ENCODE measurements at regions not wholly inside any gene's neighbourhood (a gene's known extent, or its start where the extent isn't known, plus 50 kb on each side); places are given as distances from the start of the nearest gene placed in this dataset.

GRCh38 chrX:4978613-4979012 is 1250.1 kb downstream of the NLGN4X start:
- CTCF ChIA-PET: no interaction called here
- intact Hi-C loops (cut with DNase I, micrococcal nuclease): no loop called here
- DNase-seq (no peak), ATAC-seq (ENCODE audit: poor library complexity) (no peak)
- Histone ChIP-seq H3K4me3 (ENCODE audit: low read length) (no peak overlapping the region), H3K4me1 (ENCODE audit: insufficient read depth, low read length) (no peaks in the 10 kb centered on the region), H3K27me3 (ENCODE audit: control insufficient read depth in 1 of 2, insufficient read depth in 2 of 2, low read length in 2 of 2) (no peaks in the 10 kb centered on the region), H3K9me3 (ENCODE audit: control insufficient read depth in 1 of 2, insufficient read depth in 1 of 2, low read length in 2 of 2) (no peaks in the 10 kb centered on the region), H3K27ac (ENCODE audit: low read depth in 1 of 2, low read length in 2 of 2) (no peak overlapping the region), H3K36me3 (ENCODE audit: insufficient read depth, low read length) (no peaks in the 10 kb centered on the region)
- no peak overlapping the region for H3K27ac Mint-ChIP-seq
- no peaks in the 10 kb centered on the region for H3K9me3 Mint-ChIP-seq
- no peaks in the 10 kb centered on the region for H3K36me3 Mint-ChIP-seq (ENCODE audit: low read depth)
- H3K4me1 Mint-ChIP-seq (ENCODE audit: low read depth): no peaks in the 10 kb centered on the region
- H3K4me3 Mint-ChIP-seq: no peak overlapping the region
- POLR2A ChIA-PET: no interaction called here
- TF ChIP-seq CTCF (IDR thresholded peaks at IDR 0.05): no peak
- no peaks in the 10 kb centered on the region for H3K27me3 Mint-ChIP-seq

- ChIA-PET CTCF (no interaction called here), POLR2A (no interaction called here)
- Histone ChIP-seq H3K9me3 (ENCODE audit: control insufficient read depth in 1 of 2, insufficient read depth in 1 of 2, low read length in 2 of 2) (no peaks in the 10 kb centered on the region), H3K4me1 (ENCODE audit: insufficient read depth, low read length) (no peaks in the 10 kb centered on the region), H3K27me3 (ENCODE audit: control insufficient read depth in 1 of 2, insufficient read depth in 2 of 2, low read length in 2 of 2) (no peaks in the 10 kb centered on the region), H3K27ac (ENCODE audit: low read depth in 1 of 2, low read length in 2 of 2) (no peak overlapping the region), H3K36me3 (ENCODE audit: insufficient read depth, low read length) (no peaks in the 10 kb centered on the region), H3K4me3 (ENCODE audit: low read length) (no peak overlapping the region)
- no peaks in the 10 kb centered on the region for H3K4me1 Mint-ChIP-seq (ENCODE audit: low read depth)
- no peak overlapping the region for H3K4me3 Mint-ChIP-seq
- no peaks in the 10 kb centered on the region for H3K36me3 Mint-ChIP-seq (ENCODE audit: low read depth)
- intact Hi-C loops (cut with DNase I, micrococcal nuclease): no loop called here
- peaks cover 3% of the 10 kb centered on the region for H3K9me3 Mint-ChIP-seq
- DNase-seq: no peak
- no peak for TF ChIP-seq CTCF (IDR thresholded peaks at IDR 0.05)
- H3K27ac Mint-ChIP-seq: no peak overlapping the region
- H3K27me3 Mint-ChIP-seq: no peaks in the 10 kb centered on the region
- ATAC-seq (ENCODE audit: poor library complexity): no peak
These were observed 1257.0 kb downstream of the NLGN4X start for GRCh38 chrX:4971646-4972045.

- H3K9me3 Mint-ChIP-seq: peaks cover 3% of the 10 kb centered on the region
- intact Hi-C loops (cut with DNase I, micrococcal nuclease): no loop called here
- CTCF ChIA-PET: no interaction called here
- POLR2A ChIA-PET: no interaction called here
- no peaks in the 10 kb centered on the region for H3K27me3 ChIP-seq (ENCODE audit: control insufficient read depth in 1 of 2, insufficient read depth in 2 of 2, low read length in 2 of 2)
- H3K36me3 ChIP-seq (ENCODE audit: insufficient read depth, low read length): no peaks in the 10 kb centered on the region
- no peak overlapping the region for H3K4me3 Mint-ChIP-seq
- H3K9me3 ChIP-seq (ENCODE audit: control insufficient read depth in 1 of 2, insufficient read depth in 1 of 2, low read length in 2 of 2): no peaks in the 10 kb centered on the region
- H3K4me1 Mint-ChIP-seq (ENCODE audit: low read depth): no peaks in the 10 kb centered on the region
- H3K36me3 Mint-ChIP-seq (ENCODE audit: low read depth): no peaks in the 10 kb centered on the region
- H3K27me3 Mint-ChIP-seq: no peaks in the 10 kb centered on the region
- H3K27ac ChIP-seq (ENCODE audit: low read depth in 1 of 2, low read length in 2 of 2): no peak overlapping the region
- TF ChIP-seq CTCF (IDR thresholded peaks at IDR 0.05): no peak
- DNase-seq: no peak
- H3K4me1 ChIP-seq (ENCODE audit: insufficient read depth, low read length): no peaks in the 10 kb centered on the region
- no peak overlapping the region for H3K4me3 ChIP-seq (ENCODE audit: low read length)
- H3K27ac Mint-ChIP-seq: no peak overlapping the region
- no peak for ATAC-seq (ENCODE audit: poor library complexity)
These were observed 1250.7 kb upstream of the PRKX start for GRCh38 chrX:4964112-4964511.

All from CD4-positive, alpha-beta T cell (primary cell).